Heart right ventricle (tissue), 16 donors: ENCODE measurements at regions not wholly inside any gene's neighbourhood (a gene's known extent, or its start where the extent isn't known, plus 50 kb on each side); places are given as distances from the start of the nearest gene placed in this dataset.
A peak's percentile ranks its signal among the peaks of the same experiment; 100 is the strongest.
"Not testable (repeated sequence)": the region's sequence is repeated elsewhere in the genome, so short reads cannot be mapped to it uniquely, and the experiment has no call there.

Source experiments
- ATAC-seq, 8 donors: fragments of 200-7000 bp; cut with Tn5 transposase; one replicate each; pipeline ENCODE4 v1.9.1; 2020; ENCODE audit warnings: mild to moderate bottlenecking in 8 of 8, moderate library complexity in 8 of 8, moderate number of reproducible peaks in 1 of 8
- DNase-seq, 2 donors: peaks; one replicate each; pipeline ENCODE4 v3.0.0-alpha.2; 2020
- H3K27ac ChIP-seq, 10 donors: fragments of 200-600 bp; sonication (generic) in 2 of 10; one replicate each; pipeline versions ENCODE4 v1.5.0 to v1.8.0; 2020 to 2022; ENCODE audit warnings: mild to moderate bottlenecking in 3 of 10
- H3K27me3 ChIP-seq, 7 donors: fragments of 200-600 bp; one replicate each; pipeline ENCODE4 v1.8.0; 2021 to 2022; ENCODE audit warnings: mild to moderate bottlenecking in 2 of 7
- H3K36me3 ChIP-seq, 9 donors: fragments of 200-600 bp; sonication (generic) in 1 of 9; one replicate each; pipeline versions ENCODE4 v1.5.0 to v1.8.0; 2020 to 2022; ENCODE audit warnings: mild to moderate bottlenecking in 2 of 9
- H3K4me1 ChIP-seq, 9 donors: fragments of 200-600 bp; sonication (generic) in 1 of 9; one replicate each; pipeline versions ENCODE4 v1.5.0 to v1.8.0; 2020 to 2022; ENCODE audit warnings: mild to moderate bottlenecking in 4 of 9
- H3K4me3 ChIP-seq, 10 donors: fragments of 200-600 bp; sonication (generic) in 2 of 10; one replicate each; pipeline versions ENCODE4 v1.5.0 to v1.8.0; 2020 to 2022; ENCODE audit warnings: mild to moderate bottlenecking in 7 of 10, moderate library complexity in 2 of 10
- H3K9me3 ChIP-seq, 11 donors: fragments of 200-600 bp in 10 of 11; sonication (generic) in 2 of 11; one replicate each; pipeline versions ENCODE4 v1.5.0 to v1.8.0; 2013 to 2022; ENCODE audit warnings: mild to moderate bottlenecking in 2 of 11, control low read depth in 1 of 11, moderate library complexity in 1 of 11
- WGBS, 2 donors: extraction: QIAGEN DNeasy Blood & Tissue Kit; methylation state at CpG; one replicate each; pipeline ENCODE4 v1.1.7; 2013; ENCODE audit warnings: inconsistent platforms in 1 of 2; 5-methylcytosine and 5-hydroxymethylcytosine counted together
- intact Hi-C, 10 donors: fragments of 100-400 bp; cut with DNase I; formaldehyde crosslinking; loops; one replicate each; pipeline versions ENCODE4 v1.11.1 to v1.14.2; 2022
- TF ChIP-seq, protein P1 (sequence below), 9 donors: fragments of 200-600 bp; sonication (generic) in 2 of 9; IDR thresholded peaks; one replicate each; pipeline versions ENCODE4 v1.5.0 to v1.8.0; 2021 to 2022; ENCODE audit warnings: antibody characterized with exemption in 9 of 9, mild to moderate bottlenecking in 5 of 9, moderate library complexity in 1 of 9
- donor health status: Arrhythmogenic right ventricular cardiomyopathy.
- donor health status: ischemic (EF 13 %, LVEDD 7.1; RV severe dilation, severe dysfunction).
- donor health status: healthy with polysubstance abuse.
- donor health status: DM: no; HTN: yes; CAD: no.
- donor health status: DM: no; HTN: no; CAD: no.
- donor health status: ischemic (EF 25% LVEDD 6.9; RV normal size, moderate dysfunction).
- donor health status: ischemic (EF 25% LVEDD 5.7; RV mildly dilated, moderate dysfunction).
- donor health status: healthy.
- donor health status: DM: yes; HTN: yes; CAD: no.
- donor health status: Ischemic cardiomyopathy.
- donor health status: ischemic (EF 35%, LVEDD 5.7; RV mildly dilated, moderate dysfunction).
- donor health status: nonischemic (EF 11% LVEDD 7.7; RV severe dilation, severe dysfunction).
- donor health status: DM: yes; HTN: yes; CAD: no.
- donor health status: PGD.
- donor health status: ischemic (EF 29% LVEDD 5.4; RV normal size, mild dysfunction).
- donor health status: nonischemic (EF 23%, LVEDD 6.1; RV moderate dilation, normal function).

DNA sequence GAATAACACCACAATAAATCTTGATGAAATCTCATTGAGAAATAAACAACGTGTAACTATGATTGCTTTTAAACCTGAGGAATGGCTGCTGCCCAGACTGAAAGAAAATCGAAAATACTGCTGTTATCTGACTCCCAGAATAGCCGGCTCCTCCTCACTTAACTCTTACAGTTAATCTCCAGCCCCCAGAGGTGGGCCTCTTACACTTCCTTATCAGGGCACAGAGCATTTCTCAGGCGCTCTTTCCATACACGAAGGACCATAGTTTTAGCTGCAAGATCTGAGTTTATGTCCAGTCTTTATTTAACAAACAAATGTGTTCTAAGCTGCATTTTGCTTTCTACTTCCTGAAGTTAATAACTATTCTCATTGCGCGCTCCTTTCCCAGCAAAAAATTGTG is 206.9 kb downstream of the MAP2K4 start:
- TF ChIP-seq, protein P1, sequence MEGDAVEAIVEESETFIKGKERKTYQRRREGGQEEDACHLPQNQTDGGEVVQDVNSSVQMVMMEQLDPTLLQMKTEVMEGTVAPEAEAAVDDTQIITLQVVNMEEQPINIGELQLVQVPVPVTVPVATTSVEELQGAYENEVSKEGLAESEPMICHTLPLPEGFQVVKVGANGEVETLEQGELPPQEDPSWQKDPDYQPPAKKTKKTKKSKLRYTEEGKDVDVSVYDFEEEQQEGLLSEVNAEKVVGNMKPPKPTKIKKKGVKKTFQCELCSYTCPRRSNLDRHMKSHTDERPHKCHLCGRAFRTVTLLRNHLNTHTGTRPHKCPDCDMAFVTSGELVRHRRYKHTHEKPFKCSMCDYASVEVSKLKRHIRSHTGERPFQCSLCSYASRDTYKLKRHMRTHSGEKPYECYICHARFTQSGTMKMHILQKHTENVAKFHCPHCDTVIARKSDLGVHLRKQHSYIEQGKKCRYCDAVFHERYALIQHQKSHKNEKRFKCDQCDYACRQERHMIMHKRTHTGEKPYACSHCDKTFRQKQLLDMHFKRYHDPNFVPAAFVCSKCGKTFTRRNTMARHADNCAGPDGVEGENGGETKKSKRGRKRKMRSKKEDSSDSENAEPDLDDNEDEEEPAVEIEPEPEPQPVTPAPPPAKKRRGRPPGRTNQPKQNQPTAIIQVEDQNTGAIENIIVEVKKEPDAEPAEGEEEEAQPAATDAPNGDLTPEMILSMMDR (IDR thresholded peaks at IDR 0.05) = no peak
- no peaks in the 10 kb centered on the region for H3K36me3 ChIP-seq
- intact Hi-C loops = no loop called here
- no peak for DNase-seq
- WGBS, 2 donors = 26 to 30% methylated on average over 7 of the region's 7 CpGs
- no peaks in the 10 kb centered on the region for H3K9me3 ChIP-seq
- H3K4me3 ChIP-seq = no peak overlapping the region
- peaks cover 0 to 7% (median 0%) of the 10 kb centered on the region in 9 donors for H3K4me1 ChIP-seq
- peak overlapping the region in 2 of 10 donors; percentile 5 to 34 for H3K27ac ChIP-seq
- H3K27me3 ChIP-seq = no peaks in the 10 kb centered on the region
- no peak for ATAC-seq

DNA sequence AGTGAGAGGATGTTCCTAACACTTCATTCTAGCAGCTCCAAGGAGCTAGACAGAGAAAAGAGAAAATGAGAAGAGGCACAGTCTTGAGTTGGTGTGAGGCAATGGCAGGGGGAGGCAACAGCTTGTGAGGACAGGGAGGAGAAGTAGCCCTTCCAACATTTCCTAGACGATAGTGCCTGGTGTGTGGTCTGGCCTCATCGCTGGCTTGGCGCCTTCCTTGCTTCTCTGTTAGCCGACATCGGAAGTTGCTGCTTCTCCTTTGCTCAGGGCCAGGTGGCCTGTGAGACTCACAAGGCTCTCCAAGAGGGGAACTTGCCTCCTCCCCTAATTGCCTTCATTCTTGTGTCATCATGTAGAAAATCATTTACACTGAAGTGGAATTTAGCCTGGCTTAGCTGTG is 208.7 kb downstream of the MAP2K4 start:
- no peak overlapping the region for H3K27ac ChIP-seq
- TF ChIP-seq, protein P1 (IDR thresholded peaks at IDR 0.05) = no peak
- H3K4me3 ChIP-seq = no peak overlapping the region
- ATAC-seq = peak in 1 of 8 donors; percentile 39
- no peaks in the 10 kb centered on the region for H3K27me3 ChIP-seq
- no peaks in the 10 kb centered on the region for H3K9me3 ChIP-seq
- peaks cover 0 to 7% (median 0%) of the 10 kb centered on the region in 9 donors for H3K4me1 ChIP-seq
- no peak for DNase-seq
- no peaks in the 10 kb centered on the region for H3K36me3 ChIP-seq
- intact Hi-C loops = no loop called here
- 76 to 84% methylated on average over 5 of the region's 5 CpGs for WGBS, 2 donors

GRCh38 chr17:12230481-12231354 is 210.0 kb downstream of the MAP2K4 start:
- Histone ChIP-seq H3K27me3 (no peaks in the 10 kb centered on the region), H3K27ac (no peak overlapping the region), H3K4me1 (peaks cover 0 to 7% (median 0%) of the 10 kb centered on the region in 9 donors), H3K9me3 (no peaks in the 10 kb centered on the region), H3K4me3 (no peak overlapping the region), H3K36me3 (no peaks in the 10 kb centered on the region)
- TF ChIP-seq, protein P1 (IDR thresholded peaks at IDR 0.05) = no peak
- ATAC-seq = no peak
- DNase-seq = no peak
- 54 to 64% methylated on average over 4 of the region's 4 CpGs for WGBS, 2 donors
- intact Hi-C loops = no loop called here

GRCh38 chr17:12231355-12231682 is 210.6 kb downstream of the MAP2K4 start:
- Histone ChIP-seq H3K27ac (no peak overlapping the region), H3K36me3 (no peaks in the 10 kb centered on the region), H3K4me3 (no peak overlapping the region), H3K9me3 (no peaks in the 10 kb centered on the region), H3K27me3 (no peaks in the 10 kb centered on the region), H3K4me1 (peaks cover 0 to 7% (median 0%) of the 10 kb centered on the region in 9 donors)
- ATAC-seq (no peak), DNase-seq (no peak)
- TF ChIP-seq, protein P1 (IDR thresholded peaks at IDR 0.05) = no peak
- intact Hi-C loops = no loop called here
- 79 to 85% methylated on average over 2 of the region's 2 CpGs for WGBS, 2 donors

- H3K27ac ChIP-seq, ATAC-seq, H3K4me3 ChIP-seq, H3K27me3 ChIP-seq, H3K9me3 ChIP-seq, intact Hi-C loops, H3K4me1 ChIP-seq, DNase-seq, H3K36me3 ChIP-seq: not testable (repeated sequence)
- 90 to 95% methylated on average over 5 of the region's 5 CpGs for WGBS, 2 donors
Measured at GRCh38 chr17:12239021-12239420, 218.3 kb downstream of the MAP2K4 start.
